ENCODE measurements at regions not wholly inside any gene's neighbourhood (a gene's known extent, or its start where the extent isn't known, plus 50 kb on each side); places are given as distances from the start of the nearest gene placed in this dataset.
A peak's percentile ranks its signal among the peaks of the same experiment; 100 is the strongest.

GRCh38 chr6:4008324-4009047 is 70.5 kb downstream of the FAM217A start:
- TF ChIP-seq CTCF (IDR thresholded peaks at IDR 0.05): peak; percentile 32 to 70 (median 60)
- TF ChIP-seq POLR2A (IDR thresholded peaks at IDR 0.05): no peak

Data from adrenal gland (tissue), 5 donors.